NCI-H345 (cell line): ENCODE measurements at regions not wholly inside any gene's neighbourhood (a gene's known extent, or its start where the extent isn't known, plus 50 kb on each side); places are given as distances from the start of the nearest gene placed in this dataset.
"Not testable (repeated sequence)": the region's sequence is repeated elsewhere in the genome, so short reads cannot be mapped to it uniquely, and the experiment has no call there.

Experiments used
- DNase-seq: peaks from one replicate; lab custom pipeline; 2025; lab: John Stamatoyannopoulos, UW

GRCh38 chr10:124213471-124213870, 120.1 kb upstream of the CHST15 start:
- DNase-seq: no peak

- DNase-seq: no peak
These were observed 119.3 kb upstream of the CHST15 start for GRCh38 chr10:124212702-124213101.

GRCh38 chr10:124211921-124212320, 118.5 kb upstream of the CHST15 start:
- DNase-seq: no peak

- peak; percentile 30 for DNase-seq
These were observed 116.9 kb upstream of the CHST15 start for GRCh38 chr10:124210263-124210662.

GRCh38 chr10:124207391-124207790, 114.0 kb upstream of the CHST15 start:
- no peak for DNase-seq

GRCh38 chr10:124206616-124207015, 113.2 kb upstream of the CHST15 start:
- DNase-seq: no peak

GRCh38 chr10:124205432-124205831, 112.0 kb upstream of the CHST15 start:
- no peak for DNase-seq

GRCh38 chr10:124204726-124205125, 111.3 kb upstream of the CHST15 start:
- DNase-seq: no peak

- DNase-seq: no peak
These were observed 106.6 kb upstream of the CHST15 start for GRCh38 chr10:124200011-124200410.

GRCh38 chr10:124198871-124199270, 105.5 kb upstream of the CHST15 start:
- DNase-seq: no peak

- no peak for DNase-seq
These were observed 104.7 kb upstream of the CHST15 start for GRCh38 chr10:124198125-124198501.

- no peak for DNase-seq
These were observed 104.2 kb upstream of the CHST15 start for GRCh38 chr10:124197371-124198124.

GRCh38 chr10:124196659-124197058, 103.3 kb upstream of the CHST15 start:
- no peak for DNase-seq

- DNase-seq: no peak
These were observed 100.9 kb upstream of the CHST15 start for GRCh38 chr10:124194199-124194824.

GRCh38 chr10:124193309-124193696, 99.9 kb upstream of the CHST15 start:
- no peak for DNase-seq

- not testable (repeated sequence) for DNase-seq
These were observed 99.4 kb upstream of the CHST15 start for GRCh38 chr10:124192664-124193308.

GRCh38 chr10:124190476-124190875, 97.1 kb upstream of the CHST15 start:
- not testable (repeated sequence) for DNase-seq

- DNase-seq: no peak
These were observed 93.6 kb upstream of the CHST15 start for GRCh38 chr10:124186956-124187355.

GRCh38 chr10:124185084-124185483, 91.7 kb upstream of the CHST15 start:
- no peak for DNase-seq

- DNase-seq: no peak
These were observed 90.9 kb upstream of the CHST15 start for GRCh38 chr10:124184208-124184830.

GRCh38 chr10:124183617-124184016, 90.2 kb upstream of the CHST15 start:
- DNase-seq: no peak

- no peak for DNase-seq
These were observed 88.7 kb upstream of the CHST15 start for GRCh38 chr10:124182088-124182541.

- no peak for DNase-seq
These were observed 88.3 kb upstream of the CHST15 start for GRCh38 chr10:124181656-124182055.
